H1 (cell line): ENCODE measurements at regions not wholly inside any gene's neighbourhood (a gene's known extent, or its start where the extent isn't known, plus 50 kb on each side); places are given as distances from the start of the nearest gene placed in this dataset.

ENCODE experiments used
- CTCF ChIA-PET: fragments of 300-600 bp; sonication (Branson Sonifier 250); formaldehyde crosslinking; loops from one replicate; lab custom pipeline; 2021; ENCODE audit not compliant: partially characterized antibody; lab: Charles Lee
- POLR2A ChIA-PET: fragments of 300-600 bp; sonication (Branson Sonifier 250); formaldehyde crosslinking; loops from one replicate; lab custom pipeline; 2021; ENCODE audit warnings: inconsistent platforms; ENCODE audit not compliant: partially characterized antibody; lab: Charles Lee
- DNase-seq, 2 experiments: peaks; one replicate each; pipeline versions ENCODE4 v3.0.0 to v3.0.0-alpha.2; 2010 to 2022; ENCODE audit warnings: low spot score in 2 of 2, low read depth in 1 of 2, mixed read lengths in 1 of 2
- FAIRE-seq: peaks from 2 replicates; lab custom pipeline; 2011; peaks lifted over from hg19 to GRCh38; lab: Jason Lieb, UNC
- H2AFZ ChIP-seq: 2 replicates; pipeline ENCODE4 v1.8.1; 2012; ENCODE audit warnings: low read length, inconsistent platforms
- H2AK5ac ChIP-seq: 2 replicates; pipeline ENCODE4 v1.6.1; 2013; ENCODE audit warnings: low read depth, low read length
- H2BK120ac ChIP-seq: replicated peaks from 2 replicates; pipeline ENCODE3; 2013; ENCODE audit warnings: low read depth, low read length, inconsistent platforms
- H2BK12ac ChIP-seq: 2 replicates; pipeline ENCODE4 v1.6.1; 2013; ENCODE audit warnings: low read depth, low read length
- H2BK15ac ChIP-seq: 2 replicates; pipeline ENCODE4 v1.6.1; 2013; ENCODE audit warnings: low read length
- H2BK20ac ChIP-seq: 2 replicates; pipeline ENCODE4 v1.6.1; 2013; ENCODE audit warnings: low read length
- H2BK5ac ChIP-seq: 2 replicates; pipeline ENCODE4 v1.6.1; 2013; ENCODE audit warnings: low read depth, low read length
- H3K14ac ChIP-seq: 2 replicates; pipeline ENCODE4 v1.6.1; 2013; ENCODE audit warnings: inconsistent platforms; ENCODE audit not compliant: insufficient read length
- H3K18ac ChIP-seq: 2 replicates; pipeline ENCODE4 v1.6.1; 2013; ENCODE audit warnings: low read length; ENCODE audit errors: extremely low read depth
- H3K23ac ChIP-seq: 2 replicates; pipeline ENCODE4 v1.6.1; 2013; ENCODE audit warnings: inconsistent platforms; ENCODE audit not compliant: insufficient read length
- H3K23me2 ChIP-seq: 2 replicates; pipeline ENCODE4 v1.6.1; 2013; ENCODE audit warnings: low read depth, low read length
- H3K27ac ChIP-seq: 2 replicates; pipeline ENCODE4 v1.6.1; 2011; ENCODE audit warnings: low read depth, low read length, inconsistent platforms
- H3K27me3 ChIP-seq, 4 experiments: replicated peaks in 1 of 4; 1 replicate in 1 of 4; 2 replicates in 3 of 4; pipeline versions ENCODE4 v1.6.1 to v1.8.1; 2011 to 2013; ENCODE audit warnings: low read length in 3 of 4, mild to moderate bottlenecking in 3 of 4, inconsistent platforms in 2 of 4, mixed read lengths in 2 of 4, moderate library complexity in 1 of 4; ENCODE audit not compliant: control insufficient read depth in 3 of 4, insufficient read depth in 3 of 4; ENCODE audit errors: extremely low read depth in 1 of 4
- H3K36me3 ChIP-seq, 4 experiments: 2 replicates each; pipeline versions ENCODE4 v1.6.1 to v1.8.1; 2011 to 2013; ENCODE audit warnings: mild to moderate bottlenecking in 4 of 4, low read length in 3 of 4, moderate library complexity in 2 of 4, control low read depth in 1 of 4, inconsistent platforms in 1 of 4; ENCODE audit not compliant: insufficient read depth in 4 of 4, control insufficient read depth in 2 of 4
- H3K4ac ChIP-seq: replicated peaks from 2 replicates; pipeline ENCODE3; 2013; ENCODE audit warnings: low read length, low read depth, mixed read lengths, inconsistent platforms; ENCODE audit not compliant: insufficient read length
- H3K4me1 ChIP-seq, 4 experiments: replicated peaks in 1 of 4; 1 replicate in 1 of 4; 2 replicates in 3 of 4; pipeline versions ENCODE4 v1.6.1 to v1.8.1; 2011 to 2013; ENCODE audit warnings: low read length in 3 of 4, inconsistent platforms in 2 of 4, mixed read lengths in 1 of 4; ENCODE audit not compliant: insufficient read depth in 4 of 4, control insufficient read depth in 3 of 4
- H3K4me2 ChIP-seq, 2 experiments: 2 replicates each; pipeline versions ENCODE4 v1.6.1 to v1.8.1; 2011 to 2013; ENCODE audit warnings: low read depth in 2 of 2, low read length in 2 of 2, control low read depth in 1 of 2, inconsistent platforms in 1 of 2, mild to moderate bottlenecking in 1 of 2; ENCODE audit not compliant: insufficient read depth in 1 of 2
- H3K4me3 ChIP-seq, 4 experiments: fragments of 200-600, 300-600 bp in 1 of 4; sonication (generic), shearing (Covaris generic), sonication (Bioruptor Twin) in 1 of 4; 2 replicates each; pipeline versions ENCODE4 v1.5.1 to v1.8.1; 2011 to 2016; ENCODE audit warnings: low read length in 4 of 4, low read depth in 3 of 4, control low read depth in 2 of 4, inconsistent platforms in 2 of 4, mild to moderate bottlenecking in 2 of 4, mixed read lengths in 1 of 4, moderate library complexity in 1 of 4; ENCODE audit not compliant: insufficient read depth in 2 of 4; ENCODE audit errors: extremely low read depth in 1 of 4
- H3K56ac ChIP-seq: replicated peaks from 2 replicates; pipeline ENCODE3; 2013; ENCODE audit warnings: low read depth, mild to moderate bottlenecking, mixed read lengths, low read length, inconsistent platforms; ENCODE audit not compliant: insufficient read length
- H3K79me1 ChIP-seq: 2 replicates; pipeline ENCODE4 v1.6.1; 2013; ENCODE audit warnings: low read depth, low read length, control low read depth
- H3K79me2 ChIP-seq, 2 experiments: 2 replicates each; pipeline versions ENCODE4 v1.6.1 to v1.8.1; 2012 to 2013; ENCODE audit warnings: low read length in 2 of 2, mild to moderate bottlenecking in 2 of 2, inconsistent platforms in 1 of 2; ENCODE audit not compliant: insufficient read depth in 2 of 2, control insufficient read depth in 1 of 2
- H3K9ac ChIP-seq, 4 experiments: replicated peaks in 1 of 4; 1 replicate in 1 of 4; 2 replicates in 3 of 4; pipeline versions ENCODE4 v1.6.1 to v1.8.1; 2011 to 2013; ENCODE audit warnings: low read depth in 3 of 4, low read length in 3 of 4, control low read depth in 2 of 4, mild to moderate bottlenecking in 2 of 4, moderate library complexity in 2 of 4, inconsistent platforms in 1 of 4; ENCODE audit errors: extremely low read depth in 1 of 4
- H3K9me3 ChIP-seq, 2 experiments: 2 replicates each; pipeline versions ENCODE4 v1.6.1 to v1.8.1; 2012 to 2013; ENCODE audit warnings: mild to moderate bottlenecking in 2 of 2, moderate library complexity in 2 of 2, control low read depth in 1 of 2, inconsistent platforms in 1 of 2, low read depth in 1 of 2, low read length in 1 of 2, mixed read lengths in 1 of 2; ENCODE audit not compliant: insufficient read depth in 2 of 2
- H4K20me1 ChIP-seq, 2 experiments: replicated peaks in 1 of 2; 2 replicates each; pipeline versions ENCODE3 to v1.8.1; 2011 to 2013; ENCODE audit warnings: inconsistent platforms in 2 of 2, low read length in 2 of 2, mild to moderate bottlenecking in 1 of 2; ENCODE audit not compliant: insufficient read depth in 2 of 2, control insufficient read depth in 1 of 2
- H4K5ac ChIP-seq: 2 replicates; pipeline ENCODE4 v1.6.1; 2013; ENCODE audit warnings: low read length, low read depth, mixed read lengths, inconsistent platforms; ENCODE audit not compliant: insufficient read length
- H4K8ac ChIP-seq: 2 replicates; pipeline ENCODE4 v1.8.0; 2013; ENCODE audit warnings: mild to moderate bottlenecking, moderate library complexity, low read length, inconsistent platforms; ENCODE audit not compliant: insufficient read depth; ENCODE audit errors: extremely low read depth
- H4K91ac ChIP-seq: replicated peaks from 2 replicates; pipeline ENCODE3; 2013; ENCODE audit warnings: low read length, mixed read lengths, inconsistent platforms; ENCODE audit not compliant: insufficient read length
- BCL11A ChIP-seq, 2 experiments: IDR thresholded peaks; one replicate each; pipeline ENCODE4 v1.6.1; 2011; ENCODE audit warnings: low read depth in 2 of 2, low read length in 2 of 2, mild to moderate bottlenecking in 2 of 2
- RAD21 ChIP-seq, 2 experiments: IDR thresholded peaks in 1 of 2; conservative IDR thresholded peaks in 1 of 2; 2 replicates each; pipeline ENCODE4 v1.6.1; 2011; ENCODE audit warnings: low read depth in 2 of 2, low read length in 2 of 2, improper control_type of control experiment in 1 of 2, inconsistent platforms in 1 of 2, mild to moderate bottlenecking in 1 of 2, moderate library complexity in 1 of 2
- WGBS, 2 experiments: shearing (Covaris generic) in 1 of 2; methylation state at CpG; one replicate each; pipeline versions ENCODE4 v1.1.6 to v1.1.7; 2013 to 2015; ENCODE audit warnings: low lambda C conversion rate in 2 of 2, mixed read lengths in 2 of 2, inconsistent platforms in 1 of 2, low coverage in 1 of 2, missing lambda C conversion rate in 1 of 2; ENCODE audit not compliant: insufficient replicate concordance in 2 of 2, insufficient coverage in 1 of 2, insufficient read length in 1 of 2; ENCODE audit errors: extremely low coverage in 1 of 2, missing lambda C conversion rate in 1 of 2; 5-methylcytosine and 5-hydroxymethylcytosine counted together

GRCh38 chr5:178057839-178058238, 55.5 kb upstream of the N4BP3 start:
- Histone ChIP-seq H2AK5ac (no peak overlapping the region), H3K18ac (no peak overlapping the region), H3K4me3 (no peak overlapping the region), H3K27ac (no peak overlapping the region), H3K9me3 (no peaks in the 10 kb centered on the region), H3K9ac (no peak overlapping the region), H3K36me3 (no peaks in the 10 kb centered on the region), H4K20me1 (no peaks in the 10 kb centered on the region), H3K4me2 (no peak overlapping the region)
- no peak for DNase-seq
- TF ChIP-seq RAD21 (IDR thresholded peaks at IDR 0.05 in 1 of 2, conservative IDR thresholded peaks at IDR 0.05 in 1 of 2; ENCODE audit: low read depth in 2 of 2, low read length in 2 of 2) (peak in 1 of 2 experiments; percentile 6; a peak in 1 of 4 replicates), BCL11A (IDR thresholded peaks at IDR 0.05; ENCODE audit: low read depth in 2 of 2, low read length in 2 of 2) (no peak)
- TF ChIP-seq, all 59 proteins: peak for 1
- Histone ChIP-seq H4K8ac (no peak overlapping the region), H2BK15ac (no peak overlapping the region), H2BK120ac (no peak overlapping the region), H3K56ac (no peak overlapping the region), H2BK5ac (no peak overlapping the region), H3K79me1 (no peaks in the 10 kb centered on the region), H3K23ac (no peak overlapping the region), H4K91ac (no peak overlapping the region), H4K5ac (no peak overlapping the region), H3K79me2 (no peaks in the 10 kb centered on the region), H2BK12ac (no peak overlapping the region), H3K4me1 (no peaks in the 10 kb centered on the region), H3K23me2 (no peaks in the 10 kb centered on the region), H2BK20ac (no peak overlapping the region), H2AFZ (no peak overlapping the region), H3K14ac (no peak overlapping the region), H3K27me3 (no peaks in the 10 kb centered on the region), H3K4ac (no peak overlapping the region)
- WGBS, 2 experiments = 96% methylated on average over 12 of the region's 12 CpGs; no CpG with 5 or more reads in 1 of the 2 experiments
- POLR2A ChIA-PET = no interaction called here
- FAIRE-seq = no peak
- CTCF ChIA-PET = interaction anchor here (0.9 to 1.4 kb wide), 5 partner anchors 8 to 75 kb away, joined by 3 to 5 read pairs (median 4); no protein-coding TSS in a partner anchor
